ENCODE measurements at regions not wholly inside any gene's neighbourhood (a gene's known extent, or its start where the extent isn't known, plus 50 kb on each side); places are given as distances from the start of the nearest gene placed in this dataset.

- no peak for TF ChIP-seq ARNT (IDR thresholded peaks at IDR 0.05)
- TF ChIP-seq ZNF384 (IDR thresholded peaks at IDR 0.05) = no peak
- TF ChIP-seq TARDBP (IDR thresholded peaks at IDR 0.05) = no peak
- TF ChIP-seq CTBP1 (IDR thresholded peaks at IDR 0.05; ENCODE audit: borderline replicate concordance) = no peak
- no peak for TF ChIP-seq ELF4 (IDR thresholded peaks at IDR 0.05)
- no peak for TF ChIP-seq BHLHE40 (IDR thresholded peaks at IDR 0.05; ENCODE audit: borderline replicate concordance)
- TF ChIP-seq PKNOX1 (IDR thresholded peaks at IDR 0.05) = no peak
- no peak for TF ChIP-seq L3MBTL2 (conservative IDR thresholded peaks at IDR 0.05)
- no peak for TF ChIP-seq SP1 (IDR thresholded peaks at IDR 0.05)
- no peak for TF ChIP-seq FOXM1 (IDR thresholded peaks at IDR 0.05; ENCODE audit: borderline replicate concordance)
These were observed 156.1 kb upstream of the IRS4 start for GRCh38 chrX:108892501-108892900.
